ENCODE measurements at regions not wholly inside any gene's neighbourhood (a gene's known extent, or its start where the extent isn't known, plus 50 kb on each side); places are given as distances from the start of the nearest gene placed in this dataset.

DNA sequence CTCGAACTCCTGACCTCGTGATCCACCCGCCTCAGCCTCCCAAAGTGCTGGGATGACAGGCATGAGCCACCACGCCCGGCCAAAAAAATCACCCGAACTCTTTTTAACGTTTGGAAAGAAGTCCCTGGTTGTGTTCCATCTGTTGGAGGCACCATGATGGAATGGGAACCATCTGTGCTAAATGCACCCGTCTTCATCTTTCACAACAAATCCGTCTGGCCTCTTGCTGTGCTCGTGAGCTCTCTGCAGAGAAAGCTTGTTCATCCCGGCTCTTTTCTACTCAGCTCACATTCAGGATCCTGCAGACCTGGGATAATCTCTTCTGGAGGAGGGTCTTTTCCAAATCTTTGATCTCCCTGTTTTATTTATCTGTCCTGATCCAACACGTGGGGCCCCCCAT, 188.8 kb downstream of the CRLF2 start:
- TF ChIP-seq CTCF (IDR thresholded peaks at IDR 0.05) (no peak), POLR2A (IDR thresholded peaks at IDR 0.05) (no peak)

Data from adrenal gland (tissue), 5 donors.